Loucy (cell line): ENCODE measurements at regions not wholly inside any gene's neighbourhood (a gene's known extent, or its start where the extent isn't known, plus 50 kb on each side); places are given as distances from the start of the nearest gene placed in this dataset.

Source experiments
- H2AFZ ChIP-seq: fragments of 200-600 bp; sonication (generic); 2 replicates; pipeline ENCODE4 v1.6.0; 2016; ENCODE audit warnings: antibody characterized with exemption, mild to moderate bottlenecking, low read length, moderate library complexity
- H3F3A ChIP-seq: fragments of 200-600 bp; 2 replicates; pipeline ENCODE4 v1.6.0; 2016; ENCODE audit warnings: antibody characterized with exemption, low read depth, mild to moderate bottlenecking
- H3K27me3 ChIP-seq: fragments of 200-600 bp; sonication (generic); 2 replicates; pipeline ENCODE4 v1.6.1; 2014; ENCODE audit warnings: low read length, mild to moderate bottlenecking; ENCODE audit not compliant: insufficient read depth, poor library complexity, severe bottlenecking
- H3K36me3 ChIP-seq: fragments of 200-600 bp; sonication (generic); 2 replicates; pipeline ENCODE4 v1.6.1; 2016; ENCODE audit warnings: low read length; ENCODE audit not compliant: insufficient read depth
- H3K4me1 ChIP-seq: fragments of 200-600 bp; sonication (generic); 2 replicates; pipeline ENCODE4 v1.5.1; 2014; ENCODE audit warnings: low read length, mild to moderate bottlenecking; ENCODE audit not compliant: insufficient read depth, poor library complexity, severe bottlenecking
- H3K4me2 ChIP-seq: fragments of 200-600 bp; sonication (generic); 2 replicates; pipeline ENCODE4 v1.6.0; 2014; ENCODE audit warnings: antibody characterized with exemption, low read length, low read depth, mild to moderate bottlenecking; ENCODE audit not compliant: poor library complexity, severe bottlenecking
- H3K4me3 ChIP-seq: fragments of 200-600 bp; sonication (generic); 2 replicates; pipeline ENCODE4 v1.5.1; 2014; ENCODE audit warnings: low read length, mild to moderate bottlenecking, mixed read lengths; ENCODE audit not compliant: poor library complexity, severe bottlenecking
- H3K79me2 ChIP-seq: fragments of 200-600 bp; sonication (generic); 2 replicates; pipeline ENCODE4 v1.6.1; 2014; ENCODE audit warnings: low read length; ENCODE audit not compliant: insufficient read depth
- H3K9ac ChIP-seq: fragments of 200-600 bp; sonication (generic); 2 replicates; pipeline ENCODE4 v1.6.0; 2014; ENCODE audit warnings: mild to moderate bottlenecking, low read depth, low read length, moderate library complexity; ENCODE audit not compliant: poor library complexity, severe bottlenecking
- H3K9me2 ChIP-seq: fragments of 200-600 bp; sonication (generic); replicated peaks from 2 replicates; pipeline ENCODE4 v1.6.1; 2016; ENCODE audit warnings: low read depth, low read length, mixed read lengths
- H3K9me3 ChIP-seq: fragments of 200-600 bp; sonication (generic); 2 replicates; pipeline ENCODE4 v1.6.1; 2014; ENCODE audit warnings: mild to moderate bottlenecking, antibody characterized with exemption, low read length, low read depth; ENCODE audit not compliant: insufficient read depth
- H4K20me1 ChIP-seq: fragments of 200-600 bp; sonication (generic); 2 replicates; pipeline ENCODE4 v1.6.0; 2014; ENCODE audit warnings: antibody characterized with exemption, low read length, mild to moderate bottlenecking; ENCODE audit not compliant: insufficient read depth, poor library complexity, severe bottlenecking
- CTCF ChIP-seq: fragments of 200-600 bp; sonication (generic); conservative IDR thresholded peaks from 2 replicates; pipeline ENCODE4 v1.5.1; 2014; ENCODE audit warnings: mild to moderate bottlenecking, antibody characterized with exemption, low read length
- EZH2phosphoT487 ChIP-seq: fragments of 200-600 bp; IDR thresholded peaks from 2 replicates; pipeline ENCODE4 v1.6.1; 2018; ENCODE audit warnings: antibody characterized with exemption, mild to moderate bottlenecking, moderate library complexity, borderline replicate concordance

DNA sequence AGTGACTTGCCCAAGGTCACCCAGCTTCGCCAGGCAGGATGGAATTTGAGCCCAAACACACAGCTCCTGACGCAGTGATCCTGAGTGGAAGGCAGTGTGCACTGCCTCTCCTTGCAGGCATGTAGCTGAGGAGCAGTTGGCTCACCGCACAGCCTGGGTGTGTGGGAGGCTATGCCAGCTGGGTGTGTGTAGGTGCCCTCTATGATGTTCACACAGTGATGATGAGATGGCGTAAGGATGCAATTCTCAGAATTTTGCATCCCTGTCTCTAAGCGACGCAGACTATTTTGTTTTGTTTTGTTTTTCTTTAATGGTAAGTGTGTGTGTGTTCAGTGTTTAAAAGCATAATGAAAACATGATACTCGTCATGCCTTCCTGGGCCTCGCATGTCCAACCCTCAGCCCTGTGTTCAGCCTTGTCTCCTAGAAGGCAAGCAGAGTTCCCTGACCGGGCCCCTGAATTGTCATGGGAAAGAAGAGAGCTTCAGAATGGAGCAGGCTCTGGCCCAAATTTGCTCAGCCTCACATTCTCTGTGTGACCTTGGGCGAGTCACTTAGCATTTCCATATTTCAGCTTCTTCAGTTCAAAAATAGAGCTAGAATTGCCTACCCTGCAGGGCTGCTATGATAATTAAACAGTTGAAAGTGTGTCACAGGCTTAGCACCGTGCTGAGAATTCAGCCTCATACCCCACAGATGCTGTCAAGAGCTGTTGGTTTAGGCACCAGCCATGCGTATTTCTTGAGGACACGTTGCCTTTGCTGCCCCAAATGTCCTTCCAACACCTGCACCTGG, 603.6 kb upstream of the RAB6C start:
- Histone ChIP-seq H3F3A (no peaks in the 10 kb centered on the region), H3K36me3 (no peaks in the 10 kb centered on the region), H3K79me2 (no peaks in the 10 kb centered on the region), H3K9ac (no peak overlapping the region), H4K20me1 (no peaks in the 10 kb centered on the region), H3K9me3 (no peaks in the 10 kb centered on the region), H3K4me3 (no peak overlapping the region), H3K9me2 (no peaks in the 10 kb centered on the region), H2AFZ (no peak overlapping the region), H3K4me2 (no peak overlapping the region), H3K4me1 (no peaks in the 10 kb centered on the region), H3K27me3 (no peaks in the 10 kb centered on the region)
- TF ChIP-seq EZH2phosphoT487 (no peak), CTCF (no peak)

DNA sequence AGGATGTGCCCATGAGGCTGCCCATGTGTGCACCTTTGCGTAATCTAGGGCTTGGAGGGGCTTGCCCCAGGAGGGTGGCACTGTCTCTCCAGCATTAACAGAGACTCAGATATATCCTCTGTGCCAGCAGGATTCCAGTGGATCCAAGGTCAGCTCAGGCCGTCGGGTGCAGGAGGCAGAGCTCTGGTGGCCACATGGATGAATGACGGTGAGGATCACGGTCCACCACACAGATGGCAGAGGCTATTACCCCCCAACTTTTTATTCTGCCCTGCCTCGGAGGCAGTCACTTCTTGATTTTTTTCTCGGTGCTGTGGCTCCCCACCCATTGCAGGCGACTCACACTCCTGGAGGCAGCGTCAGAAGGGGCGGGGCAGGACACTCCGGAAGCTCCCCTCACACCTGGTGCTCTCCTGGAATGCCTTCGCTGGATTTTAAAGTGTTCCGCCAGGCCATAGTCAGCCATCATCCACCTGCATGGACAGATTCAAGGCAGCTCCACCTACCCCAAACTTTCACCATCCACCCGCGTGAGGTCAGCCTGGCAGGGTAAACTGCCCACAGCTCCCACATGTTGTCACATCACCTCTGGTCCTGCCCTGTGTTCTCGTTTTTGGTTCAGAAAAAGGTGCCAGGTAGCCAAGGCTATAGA, 602.9 kb upstream of the RAB6C start:
- no peaks in the 10 kb centered on the region for H3K9me2 ChIP-seq
- H3K9me3 ChIP-seq, result peaks cover 3% of the 10 kb centered on the region; the same call in 1 of the 2 replicates
- no peaks in the 10 kb centered on the region for H4K20me1 ChIP-seq
- H3K4me2 ChIP-seq, result no peak overlapping the region
- no peaks in the 10 kb centered on the region for H3K36me3 ChIP-seq
- H3K27me3 ChIP-seq, result no peaks in the 10 kb centered on the region
- no peak overlapping the region for H2AFZ ChIP-seq
- no peak overlapping the region for H3K9ac ChIP-seq
- H3K79me2 ChIP-seq, result no peaks in the 10 kb centered on the region
- no peaks in the 10 kb centered on the region for H3F3A ChIP-seq
- H3K4me1 ChIP-seq, result no peaks in the 10 kb centered on the region
- H3K4me3 ChIP-seq, result no peak overlapping the region
- TF ChIP-seq EZH2phosphoT487 (no peak), CTCF (no peak)

- H3K79me2 ChIP-seq, result no peaks in the 10 kb centered on the region
- no peaks in the 10 kb centered on the region for H3K36me3 ChIP-seq
- H3F3A ChIP-seq, result no peaks in the 10 kb centered on the region
- no peak overlapping the region for H2AFZ ChIP-seq
- H3K27me3 ChIP-seq, result no peaks in the 10 kb centered on the region
- H3K4me3 ChIP-seq, result no peak overlapping the region
- H3K9me2 ChIP-seq, result no peaks in the 10 kb centered on the region
- no peak overlapping the region for H3K9ac ChIP-seq
- TF ChIP-seq CTCF (no peak), EZH2phosphoT487 (no peak)
- H3K4me1 ChIP-seq, result no peaks in the 10 kb centered on the region
- peaks cover 7% of the 10 kb centered on the region; the same call in 1 of the 2 replicates for H3K9me3 ChIP-seq
- no peaks in the 10 kb centered on the region for H4K20me1 ChIP-seq
- H3K4me2 ChIP-seq, result no peak overlapping the region
Observed at GRCh38 chr2:129377078-129377469, 602.4 kb upstream of the RAB6C start.
